Neural progenitor cell (in vitro differentiated cells): ENCODE measurements at regions not wholly inside any gene's neighbourhood (a gene's known extent, or its start where the extent isn't known, plus 50 kb on each side); places are given as distances from the start of the nearest gene placed in this dataset.

Experiments
- EZH2 ChIP-seq: fragments of 200-600 bp; sonication (generic); IDR thresholded peaks from 2 replicates; pipeline ENCODE4 v1.6.1; 2017; ENCODE audit warnings: antibody characterized with exemption, mild to moderate bottlenecking, moderate library complexity
- EZH2phosphoT487 ChIP-seq: fragments of 200-600 bp; sonication (generic); IDR thresholded peaks from 2 replicates; pipeline ENCODE4 v1.6.1; 2017; ENCODE audit warnings: antibody characterized with exemption
- TF ChIP-seq, protein P1 (sequence below): fragments of 200-600 bp; sonication (generic); IDR thresholded peaks from 2 replicates; pipeline ENCODE4 v1.5.1; 2017; ENCODE audit warnings: antibody characterized with exemption, mild to moderate bottlenecking

DNA sequence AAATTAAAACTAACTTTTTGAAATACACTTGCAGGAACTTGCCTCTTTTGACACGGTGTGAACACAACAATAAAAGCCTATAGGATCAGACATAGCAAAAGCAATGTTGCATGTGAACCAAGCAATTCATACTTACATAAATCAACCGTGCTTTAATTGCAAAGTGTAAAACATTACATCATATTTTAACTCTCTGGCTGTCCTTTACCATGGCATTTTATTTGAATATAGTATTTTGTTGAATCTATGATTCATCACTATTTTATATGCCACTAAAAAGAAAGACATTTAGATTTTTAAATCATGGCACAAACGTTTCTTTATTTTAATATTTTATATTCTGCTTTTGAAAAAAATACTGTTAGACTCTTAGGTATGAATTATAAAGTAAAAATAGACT lies 757.0 kb upstream of the KCND2 start:
- TF ChIP-seq, protein P1, sequence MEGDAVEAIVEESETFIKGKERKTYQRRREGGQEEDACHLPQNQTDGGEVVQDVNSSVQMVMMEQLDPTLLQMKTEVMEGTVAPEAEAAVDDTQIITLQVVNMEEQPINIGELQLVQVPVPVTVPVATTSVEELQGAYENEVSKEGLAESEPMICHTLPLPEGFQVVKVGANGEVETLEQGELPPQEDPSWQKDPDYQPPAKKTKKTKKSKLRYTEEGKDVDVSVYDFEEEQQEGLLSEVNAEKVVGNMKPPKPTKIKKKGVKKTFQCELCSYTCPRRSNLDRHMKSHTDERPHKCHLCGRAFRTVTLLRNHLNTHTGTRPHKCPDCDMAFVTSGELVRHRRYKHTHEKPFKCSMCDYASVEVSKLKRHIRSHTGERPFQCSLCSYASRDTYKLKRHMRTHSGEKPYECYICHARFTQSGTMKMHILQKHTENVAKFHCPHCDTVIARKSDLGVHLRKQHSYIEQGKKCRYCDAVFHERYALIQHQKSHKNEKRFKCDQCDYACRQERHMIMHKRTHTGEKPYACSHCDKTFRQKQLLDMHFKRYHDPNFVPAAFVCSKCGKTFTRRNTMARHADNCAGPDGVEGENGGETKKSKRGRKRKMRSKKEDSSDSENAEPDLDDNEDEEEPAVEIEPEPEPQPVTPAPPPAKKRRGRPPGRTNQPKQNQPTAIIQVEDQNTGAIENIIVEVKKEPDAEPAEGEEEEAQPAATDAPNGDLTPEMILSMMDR = no peak
- TF ChIP-seq EZH2 (no peak), EZH2phosphoT487 (no peak)
